Esophagus mucosa (tissue), 1 donor: ENCODE measurements at regions not wholly inside any gene's neighbourhood (a gene's known extent, or its start where the extent isn't known, plus 50 kb on each side); places are given as distances from the start of the nearest gene placed in this dataset.
"Not testable (repeated sequence)": the region's sequence is repeated elsewhere in the genome, so short reads cannot be mapped to it uniquely, and the experiment has no call there.

ENCODE experiments used
- ATAC-seq: fragments of 200-7000 bp; cut with Tn5 transposase; one replicate; pipeline ENCODE4 v1.9.1; 2020
- donor health status: DM: yes; HTN: yes; CAD: no.

DNA sequence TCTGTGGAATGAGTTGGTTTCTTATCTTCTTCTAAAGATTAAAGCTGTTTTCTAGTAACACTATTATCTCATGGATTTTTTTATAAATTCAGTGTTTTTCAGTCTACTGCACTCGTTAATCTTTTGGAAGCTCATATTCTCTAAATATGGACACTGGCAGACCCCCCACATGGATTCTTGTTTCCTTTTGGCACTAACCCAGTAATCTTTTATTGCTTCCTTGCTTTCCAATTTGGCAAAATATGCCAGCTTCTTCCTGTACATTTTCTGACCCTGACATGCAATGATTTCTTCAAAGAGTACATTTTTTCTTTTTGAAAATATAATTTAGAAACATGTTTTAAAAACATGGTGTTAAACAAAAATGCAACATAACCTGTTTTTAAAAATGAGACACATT lies 474.2 kb upstream of the FTMT start:
- ATAC-seq = no peak

DNA sequence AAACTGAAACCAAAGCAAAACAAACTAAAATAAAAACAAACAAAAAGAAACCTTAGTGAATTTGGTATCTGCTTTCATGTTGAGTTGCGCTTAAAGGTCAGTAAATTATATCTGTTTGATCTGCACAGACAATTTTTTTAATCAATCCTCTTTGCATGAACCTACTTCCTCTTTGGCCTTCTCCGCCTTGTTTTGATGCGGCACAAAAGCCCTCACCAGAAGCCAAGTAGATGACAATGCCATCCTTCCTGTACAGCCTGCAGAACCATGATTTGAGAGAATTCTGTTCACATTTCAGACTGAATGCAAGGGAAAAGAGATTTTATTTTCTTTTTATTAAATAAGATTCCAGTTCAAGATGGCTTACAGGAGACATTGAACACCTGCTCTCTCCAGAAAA lies 473.6 kb upstream of the FTMT start:
- no peak for ATAC-seq

DNA sequence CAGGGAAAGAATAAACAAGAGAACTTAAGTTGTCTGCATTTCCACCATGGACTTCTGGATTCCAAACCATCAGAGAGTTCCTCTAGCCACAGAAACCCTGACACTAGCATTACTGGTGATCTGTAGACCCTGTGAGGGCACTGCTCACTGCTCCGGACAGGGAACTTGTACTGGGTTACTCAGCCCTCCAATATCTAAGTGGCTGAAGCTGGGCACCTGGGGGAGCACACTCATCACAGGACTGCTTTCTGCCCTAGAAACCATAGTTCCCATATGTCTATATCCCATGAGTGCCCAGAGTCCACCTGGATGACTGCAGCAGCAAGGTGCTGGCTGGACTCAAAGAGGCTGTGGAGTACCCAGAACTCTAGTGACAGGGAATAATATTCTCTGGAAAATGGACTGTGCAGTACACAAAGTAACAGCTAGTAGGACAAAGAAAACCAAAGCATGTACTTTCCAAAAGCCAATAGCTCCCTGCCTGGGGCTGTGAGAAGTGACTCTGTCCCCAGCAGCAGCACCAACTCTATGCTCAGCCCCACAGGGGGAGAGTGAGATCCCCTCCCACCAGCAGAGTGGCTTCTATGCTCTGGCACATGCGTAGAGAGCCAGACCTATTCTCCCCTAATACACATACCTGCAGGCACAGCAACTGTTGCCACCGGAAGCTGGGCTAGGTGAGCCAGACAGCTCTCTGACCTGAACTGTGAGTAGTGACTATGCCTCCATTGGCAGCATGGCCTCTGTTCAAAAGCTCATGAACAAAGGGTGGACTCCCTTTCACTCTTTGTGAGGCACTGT lies 472.9 kb upstream of the FTMT start:
- no peak for ATAC-seq

DNA sequence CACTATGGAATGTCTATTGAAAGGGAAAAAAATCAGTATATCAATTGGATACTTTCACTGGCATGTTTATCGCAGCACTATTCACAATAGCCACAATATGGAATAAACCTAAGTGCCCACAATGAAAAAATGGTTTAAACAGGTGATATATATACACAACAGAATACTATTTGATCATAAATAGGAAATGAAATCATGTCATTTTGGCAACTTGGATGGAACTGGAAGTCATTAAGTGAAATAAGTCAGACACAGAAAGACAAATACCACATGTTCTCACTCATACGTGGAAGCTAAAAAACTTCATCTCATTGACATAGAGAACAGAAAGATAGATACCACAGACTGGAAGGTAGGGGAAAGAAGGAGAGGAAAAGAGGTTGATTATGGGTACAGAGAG lies 471.6 kb upstream of the FTMT start:
- ATAC-seq = no peak

DNA sequence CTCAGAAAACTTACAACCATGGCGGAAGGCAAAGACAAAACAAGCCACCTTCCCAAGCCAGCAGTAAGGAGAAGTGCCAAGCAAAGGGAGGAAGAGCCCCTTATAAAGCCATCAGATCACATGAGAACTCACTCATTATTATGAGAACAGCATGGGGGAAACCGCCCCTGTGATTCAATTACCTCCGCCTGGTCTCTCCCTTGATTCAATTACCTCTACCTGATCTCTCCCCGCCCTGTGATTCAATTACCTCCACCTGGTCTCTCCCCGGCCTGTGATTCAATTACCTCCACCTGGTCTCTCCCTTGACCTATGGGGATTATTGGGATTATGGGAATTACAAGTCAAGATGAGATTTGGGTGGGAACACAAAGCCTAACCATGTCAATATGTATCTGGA lies 467.3 kb upstream of the FTMT start:
- no peak for ATAC-seq

DNA sequence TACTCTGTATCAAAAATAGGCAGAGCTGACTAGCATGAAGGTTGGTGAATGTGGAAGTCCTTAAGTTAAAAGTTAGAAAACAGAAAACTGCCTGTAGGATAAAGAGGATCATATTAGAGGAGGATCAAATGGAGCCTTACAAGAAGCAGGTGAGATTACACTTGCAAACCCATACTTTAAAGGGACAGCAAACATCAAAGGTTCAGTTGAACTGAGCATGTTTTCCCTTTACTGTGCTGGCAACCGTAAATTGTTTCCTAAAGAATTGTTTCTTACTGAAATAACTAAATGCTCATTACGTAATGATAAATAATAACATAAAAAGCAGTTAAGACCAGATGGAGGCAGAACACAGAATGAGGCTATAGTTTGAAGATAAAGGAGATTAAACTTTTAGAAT lies 465.3 kb upstream of the FTMT start:
- no peak for ATAC-seq

DNA sequence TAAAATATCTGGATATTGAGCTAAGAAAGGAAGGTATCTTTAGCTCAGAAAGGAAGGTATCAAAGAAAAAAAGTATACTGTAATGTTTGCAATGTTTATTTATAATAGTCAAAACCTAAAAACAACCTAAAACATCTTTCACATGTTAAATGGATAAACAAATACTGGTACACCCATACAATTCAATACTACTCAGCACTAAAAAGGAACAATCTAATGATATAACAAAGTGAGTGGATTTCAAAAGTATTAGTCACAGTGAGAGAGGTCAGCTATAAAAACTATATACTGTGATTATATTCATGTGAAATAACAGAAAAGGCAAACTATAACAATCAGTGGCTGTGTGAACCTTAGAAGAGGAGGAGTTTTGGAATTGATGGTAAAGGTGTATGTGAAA lies 455.0 kb upstream of the FTMT start:
- ATAC-seq = no peak

DNA sequence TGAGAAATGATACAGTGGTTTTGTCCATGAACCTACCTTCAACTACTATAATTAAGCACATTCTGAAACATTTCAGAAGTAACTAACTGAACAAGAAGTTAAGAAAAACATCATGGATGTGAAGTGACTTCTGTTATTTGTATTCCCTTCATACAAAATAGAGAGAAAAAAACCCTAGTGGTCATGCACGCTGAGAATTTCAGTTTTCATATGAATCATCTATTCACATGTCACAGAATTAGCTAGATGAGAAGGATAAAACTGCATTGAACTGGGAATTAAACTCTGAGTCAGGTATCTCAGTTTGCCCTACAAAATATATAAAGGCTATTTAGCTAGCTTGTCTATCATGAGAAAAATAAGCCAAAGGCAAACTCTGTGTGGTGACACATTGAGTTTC lies 451.8 kb upstream of the FTMT start:
- no peak for ATAC-seq

DNA sequence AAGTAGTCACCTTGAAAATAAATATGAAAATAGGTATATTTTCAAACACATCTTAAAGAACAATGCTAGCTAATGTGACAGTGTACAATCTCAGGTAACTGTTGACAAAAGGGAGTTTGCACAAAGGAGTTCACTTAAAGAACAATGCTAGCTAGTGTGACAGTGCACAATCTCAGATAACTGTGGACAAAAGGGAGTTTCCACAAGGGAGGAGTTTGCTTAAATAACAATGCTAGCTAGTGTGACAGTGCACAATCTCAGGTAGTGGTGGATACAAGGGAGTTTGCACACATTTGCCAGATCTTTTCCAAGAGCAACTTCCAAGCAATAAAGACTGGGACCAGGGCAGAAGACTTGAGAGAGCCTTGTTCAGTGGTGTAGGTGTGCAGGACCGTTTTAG lies 442.9 kb upstream of the FTMT start:
- ATAC-seq = no peak

DNA sequence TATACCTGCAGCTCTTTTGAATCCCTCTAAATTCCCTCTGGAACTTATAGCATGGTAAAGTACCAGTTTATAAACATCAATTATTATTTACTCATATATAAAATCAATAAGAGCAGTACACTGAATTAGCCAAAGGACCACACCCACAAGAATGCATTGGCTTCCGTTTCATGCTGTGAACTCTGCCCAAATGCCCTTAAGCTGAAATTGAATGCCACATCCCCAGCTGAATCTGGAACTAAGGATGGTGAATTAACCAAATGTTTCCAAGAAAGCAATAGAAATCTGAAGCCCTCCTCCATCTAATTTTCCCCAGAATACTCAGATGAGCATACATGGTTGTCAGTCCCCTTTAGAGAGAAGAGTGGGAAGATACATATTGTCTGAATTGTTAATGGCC lies 436.4 kb upstream of the FTMT start:
- ATAC-seq = no peak

DNA sequence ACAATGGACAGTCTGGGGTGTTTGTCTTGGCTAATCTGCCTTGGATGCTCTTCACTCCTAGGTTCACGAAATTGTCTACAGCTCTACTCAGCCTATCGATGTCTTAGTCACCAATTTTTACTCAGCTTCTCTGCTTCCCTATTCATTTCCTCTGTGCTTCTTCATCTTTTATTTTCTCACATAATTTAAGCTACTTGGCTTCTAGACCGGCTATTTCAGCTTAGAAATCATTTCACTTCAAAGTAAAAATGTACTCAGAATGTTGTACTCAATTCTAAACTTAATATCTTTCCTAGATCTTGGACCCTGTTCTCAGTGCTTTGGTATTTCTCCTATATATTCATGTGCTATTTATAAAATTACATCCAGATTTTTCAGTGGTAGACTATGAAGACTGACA lies 430.0 kb upstream of the FTMT start:
- ATAC-seq = no peak

DNA sequence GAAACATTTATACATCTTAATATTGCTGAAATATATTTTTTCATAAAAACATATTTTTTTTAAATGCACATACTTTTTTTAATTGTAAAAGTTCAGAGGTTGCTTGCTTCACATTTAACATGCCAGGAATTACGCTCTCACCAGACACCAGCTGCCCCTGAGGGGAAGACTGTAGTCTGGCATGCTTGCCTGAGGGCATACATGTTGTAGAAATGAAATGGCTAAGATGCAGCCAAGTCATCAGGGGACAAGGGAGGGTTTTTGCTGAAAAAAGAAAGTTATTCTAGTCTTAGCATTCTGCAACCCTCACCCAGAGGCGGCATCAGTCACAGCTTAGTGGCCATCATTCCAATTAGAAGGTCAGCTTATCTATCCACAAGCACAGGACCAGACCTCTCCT lies 426.7 kb upstream of the FTMT start:
- ATAC-seq = no peak

DNA sequence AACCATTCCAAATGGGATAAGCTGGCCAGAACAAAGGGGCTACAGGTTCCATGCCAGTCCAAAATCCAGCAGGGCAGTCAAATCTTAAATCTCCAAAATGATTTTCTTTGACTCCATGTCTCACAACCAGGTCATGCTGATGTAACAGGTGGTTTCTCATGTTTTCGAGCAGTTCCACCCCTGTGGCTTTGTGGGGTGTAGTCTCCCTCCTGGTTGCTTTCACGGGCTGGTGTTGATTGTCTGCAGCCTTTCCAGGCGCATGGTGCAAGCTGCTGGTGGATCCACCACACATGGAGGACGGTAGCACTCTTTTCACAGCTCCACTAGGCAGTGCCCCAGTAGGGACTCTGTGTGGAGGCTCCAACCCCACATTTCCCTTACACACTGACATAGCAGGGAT lies 425.5 kb upstream of the FTMT start:
- no peak for ATAC-seq

DNA sequence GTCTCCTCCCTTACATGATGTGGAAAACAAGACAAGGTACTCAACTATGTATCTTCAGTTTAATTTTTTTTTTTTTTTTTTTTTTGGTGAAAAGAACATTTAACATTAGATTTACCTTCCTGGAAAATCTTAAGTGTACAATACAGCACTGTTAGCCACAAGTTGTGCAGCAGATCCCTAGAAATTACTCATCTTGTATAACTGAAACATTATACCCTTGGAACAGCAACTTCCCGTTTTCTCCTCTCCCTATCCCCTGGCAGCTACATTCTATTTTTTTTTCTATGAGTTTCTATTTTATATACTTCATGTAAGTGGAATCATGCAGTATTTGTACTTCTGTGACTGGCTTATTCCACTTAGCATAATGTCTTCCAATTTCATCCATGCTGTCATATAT lies 421.9 kb upstream of the FTMT start:
- no peak for ATAC-seq

DNA sequence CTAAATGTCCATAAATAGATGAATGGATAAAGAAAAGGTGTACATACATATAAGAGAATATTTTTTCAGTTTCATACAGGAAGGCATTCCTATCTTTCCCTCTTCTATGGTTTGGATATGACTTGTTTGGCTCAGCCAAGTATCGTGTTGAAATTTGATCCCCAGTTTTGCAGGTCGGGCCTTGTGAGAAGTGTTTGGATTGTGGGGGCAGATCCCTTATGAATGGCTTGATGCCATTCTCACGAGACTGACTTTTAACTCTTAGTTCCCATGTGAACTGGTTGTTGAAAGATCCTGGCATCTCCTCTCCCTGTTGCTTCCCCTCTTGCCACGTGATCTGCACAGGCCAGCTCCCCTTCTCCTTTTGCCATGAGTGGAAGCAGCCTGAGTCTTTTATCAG lies 421.1 kb upstream of the FTMT start:
- no peak for ATAC-seq

DNA sequence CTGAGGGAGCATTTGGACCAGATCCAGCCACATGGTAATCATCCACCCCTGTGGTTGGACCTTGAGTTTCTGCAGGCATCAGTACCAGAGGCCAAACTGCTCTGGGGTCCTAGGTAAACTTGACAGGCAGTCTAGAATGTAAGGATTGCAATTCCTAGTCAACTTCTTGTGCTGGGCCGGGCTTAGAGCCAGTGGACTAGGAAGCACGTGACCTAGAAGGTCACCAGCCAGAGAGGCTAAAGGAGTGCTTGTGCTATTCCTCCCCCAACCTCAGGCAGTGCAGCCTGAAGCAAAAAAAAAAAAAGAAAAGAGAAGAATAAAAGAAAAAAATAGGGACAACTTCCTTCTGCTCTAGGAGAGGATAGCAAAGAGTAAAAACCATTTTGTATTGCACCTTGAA lies 406.2 kb upstream of the FTMT start:
- ATAC-seq = no peak

DNA sequence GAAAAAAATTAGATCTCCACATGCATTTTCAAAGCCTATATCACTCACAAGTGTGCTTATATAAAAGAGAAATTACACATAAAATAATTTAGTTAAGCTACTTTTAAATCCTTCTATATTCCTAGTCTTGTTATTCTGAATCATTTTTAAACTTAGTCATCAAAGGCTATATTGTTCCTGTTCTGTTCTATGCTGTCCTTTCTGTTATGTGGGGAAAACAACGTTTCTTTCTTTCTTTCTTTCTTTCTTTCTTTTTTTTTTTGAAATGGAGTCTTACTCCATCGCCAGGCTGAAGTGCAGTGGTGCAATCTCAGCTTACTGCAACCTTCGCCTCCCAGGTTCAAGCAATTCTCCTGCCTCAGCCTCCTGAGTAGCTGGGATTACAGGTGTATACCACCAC lies 389.2 kb upstream of the FTMT start:
- no peak for ATAC-seq

DNA sequence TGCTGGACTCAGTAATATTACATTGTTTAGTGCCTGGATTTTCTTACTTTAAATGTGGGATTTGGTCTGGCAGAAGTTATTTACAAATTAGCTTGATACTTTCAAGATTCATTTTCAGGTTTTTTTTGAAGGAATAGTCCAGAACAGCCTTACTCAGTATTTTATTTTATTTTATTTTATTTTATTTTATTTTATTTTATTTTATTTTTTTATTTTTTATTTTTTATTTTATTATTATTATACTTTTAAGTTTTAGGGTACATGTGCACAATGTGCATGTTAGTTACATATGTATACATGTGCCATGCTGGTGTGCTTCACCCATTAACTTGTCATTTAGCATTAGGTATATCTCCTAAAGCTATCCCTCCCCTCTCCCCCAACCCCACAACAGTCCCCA lies 380.5 kb upstream of the FTMT start:
- not testable (repeated sequence) for ATAC-seq

DNA sequence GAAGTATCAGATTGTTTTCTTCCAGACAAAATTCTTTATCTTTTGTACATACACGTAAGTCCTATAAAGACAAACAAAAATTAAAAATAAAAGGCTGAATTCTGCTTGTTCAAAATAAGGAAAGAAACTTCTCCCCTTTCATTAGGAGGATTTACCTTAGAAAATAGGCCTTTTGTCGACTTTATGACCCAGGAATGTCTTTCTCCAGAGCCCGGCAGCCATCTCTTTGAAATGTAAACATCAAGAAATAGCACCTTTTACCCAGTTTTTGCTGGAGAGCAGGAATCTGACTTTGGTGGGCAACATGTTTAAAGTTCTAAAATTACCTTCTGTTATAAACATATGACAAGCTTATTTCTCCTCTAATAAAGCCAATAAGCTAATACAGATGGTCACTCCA lies 373.0 kb upstream of the FTMT start:
- no peak for ATAC-seq

DNA sequence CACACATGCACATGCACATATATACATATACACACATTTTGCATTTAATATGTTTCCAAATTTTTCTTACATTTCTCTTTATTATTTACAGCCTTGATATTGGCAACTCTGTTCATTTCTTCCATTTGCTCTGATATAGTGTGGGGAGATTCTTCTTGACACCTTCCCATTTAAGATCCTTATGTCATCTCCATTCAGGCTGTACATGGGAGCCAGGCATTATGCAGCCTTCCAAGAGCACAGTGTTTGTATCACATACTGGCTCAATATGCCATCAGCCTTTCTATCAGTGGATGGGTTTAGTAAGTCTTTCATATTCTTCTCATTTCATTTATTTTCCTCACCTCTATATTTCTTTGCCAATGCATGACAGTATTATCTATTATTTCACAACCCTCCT lies 372.3 kb upstream of the FTMT start:
- no peak for ATAC-seq

DNA sequence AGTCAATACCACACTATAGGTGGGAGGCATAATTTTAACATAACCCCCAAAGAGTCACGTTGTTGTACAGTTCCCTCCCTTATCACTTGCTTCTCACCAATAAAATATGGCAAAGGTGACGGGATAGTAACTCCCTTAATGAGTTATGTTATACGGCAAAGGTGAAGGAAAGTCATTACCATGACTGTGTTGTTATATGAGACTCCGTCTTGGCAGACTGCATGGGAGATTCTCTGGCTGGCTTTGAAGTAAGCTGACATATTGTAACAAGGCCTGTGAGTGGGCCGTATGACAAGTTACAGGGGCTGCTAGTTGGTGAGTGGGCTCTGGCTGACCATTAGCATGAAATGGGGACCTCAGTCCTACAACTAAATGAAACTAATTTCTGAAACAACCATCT lies 366.4 kb upstream of the FTMT start:
- ATAC-seq = no peak

DNA sequence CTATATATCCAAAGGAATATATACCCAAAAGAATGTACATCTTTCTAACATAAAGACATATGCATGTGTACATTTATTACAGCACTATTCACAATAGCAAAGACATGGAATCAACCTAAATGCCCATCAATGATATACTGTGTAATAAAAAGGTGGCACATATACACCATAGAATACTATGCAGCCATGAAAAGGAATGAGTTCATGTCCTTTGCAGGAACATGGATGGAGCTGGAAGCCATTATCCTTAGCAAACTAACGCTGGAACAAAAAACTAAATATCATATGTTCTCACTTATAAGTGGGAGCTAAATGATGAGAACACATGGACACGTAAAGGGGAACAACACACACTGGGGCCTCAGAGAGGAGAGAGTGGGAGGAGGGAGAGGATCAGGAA lies 365.7 kb upstream of the FTMT start:
- not testable (repeated sequence) for ATAC-seq

DNA sequence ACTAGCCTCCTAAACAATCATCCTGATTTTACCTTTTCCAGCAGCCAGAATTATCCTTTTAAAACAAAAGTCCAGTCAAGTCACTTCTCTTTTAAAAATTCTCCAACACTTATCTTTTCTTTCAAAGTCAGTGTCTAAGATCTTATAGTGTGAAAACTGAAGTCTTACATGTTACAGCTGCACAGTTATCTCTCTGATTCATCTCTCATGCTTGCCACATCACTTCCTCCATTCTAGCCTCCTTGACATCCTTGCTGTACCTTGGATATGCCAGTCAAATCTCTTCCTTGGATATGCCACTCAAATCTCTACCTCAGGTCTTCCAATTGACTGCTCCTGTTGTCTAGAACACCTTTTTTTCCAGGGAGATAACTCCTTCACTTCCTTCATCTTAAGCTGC lies 361.7 kb upstream of the FTMT start:
- no peak for ATAC-seq

DNA sequence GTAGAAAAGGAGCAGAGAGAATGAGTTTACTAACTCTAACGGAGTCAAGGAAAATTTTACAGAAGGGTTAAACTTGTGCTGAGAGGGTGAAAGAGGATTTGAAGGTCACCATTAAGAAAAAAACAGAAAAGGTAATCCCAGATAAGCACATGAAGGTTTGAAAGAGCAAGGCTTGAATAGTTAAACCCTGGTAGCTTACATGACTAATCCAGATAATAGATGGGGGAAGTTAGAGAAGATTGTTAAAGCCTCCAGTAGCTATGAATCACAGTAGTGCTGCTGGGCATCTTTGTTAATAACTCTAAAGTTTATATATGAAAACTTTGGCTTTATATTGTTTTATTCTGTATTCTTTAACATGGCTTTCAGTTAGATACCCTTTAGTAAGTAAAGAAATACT lies 354.5 kb upstream of the FTMT start:
- ATAC-seq = peak; percentile 64

DNA sequence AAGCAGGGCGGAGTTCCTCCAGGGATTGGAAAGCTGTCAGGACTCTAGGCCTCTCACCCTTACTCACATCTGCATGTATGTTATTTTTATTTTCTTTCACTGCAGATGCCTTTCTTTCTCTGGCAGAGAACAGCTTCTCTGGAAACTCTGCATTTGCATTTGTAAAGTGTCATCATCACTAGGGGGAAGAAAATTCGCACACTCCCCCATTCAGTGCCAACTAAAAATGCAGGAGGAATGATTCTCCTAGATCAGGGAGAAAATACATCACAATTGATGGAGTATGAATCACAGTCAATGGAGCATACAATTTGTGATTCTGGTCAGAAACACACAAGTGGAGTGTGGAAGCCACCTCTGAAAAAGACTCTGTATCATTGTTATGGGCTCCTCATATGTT lies 351.4 kb upstream of the FTMT start:
- ATAC-seq = no peak
